ENCODE measurements at regions not wholly inside any gene's neighbourhood (a gene's known extent, or its start where the extent isn't known, plus 50 kb on each side); places are given as distances from the start of the nearest gene placed in this dataset.

DNA sequence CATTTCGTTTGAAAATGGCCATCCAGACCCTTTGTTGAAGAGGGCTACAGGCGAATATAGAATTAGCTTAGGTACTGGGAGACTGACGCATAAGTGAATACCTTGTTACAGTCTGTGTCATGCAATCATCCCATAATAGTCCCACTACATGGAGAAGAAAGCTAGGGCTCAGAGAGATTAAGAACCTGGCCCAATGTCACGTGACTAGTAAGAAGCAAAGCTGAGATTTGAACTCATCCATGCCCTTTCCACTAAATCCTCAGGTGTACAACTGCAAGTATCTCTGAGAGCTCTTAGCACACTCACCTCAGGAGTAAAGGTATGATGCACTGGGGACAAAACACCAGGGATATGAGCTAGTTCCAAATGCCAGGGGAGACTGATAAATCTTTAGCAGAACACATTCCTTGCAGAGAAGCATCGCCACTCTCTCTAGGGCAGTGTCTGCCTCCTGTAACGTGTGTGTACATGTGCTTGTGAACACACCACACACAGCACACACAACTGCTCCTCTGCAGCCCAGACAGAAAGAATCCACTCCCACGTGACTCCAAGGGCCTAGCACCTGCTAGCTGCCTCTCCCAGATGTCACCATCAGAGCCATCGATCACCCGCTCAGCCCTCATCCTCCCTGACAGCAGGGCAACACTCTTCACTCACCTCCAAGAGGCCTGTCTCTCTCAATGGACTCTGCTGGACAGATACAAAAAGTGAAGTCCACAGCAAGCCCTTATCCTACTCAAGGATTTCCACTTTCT is 402.8 kb downstream of the NXPE2 start:
- DNase-seq (ENCODE audit: low read depth), result no peak

DNA sequence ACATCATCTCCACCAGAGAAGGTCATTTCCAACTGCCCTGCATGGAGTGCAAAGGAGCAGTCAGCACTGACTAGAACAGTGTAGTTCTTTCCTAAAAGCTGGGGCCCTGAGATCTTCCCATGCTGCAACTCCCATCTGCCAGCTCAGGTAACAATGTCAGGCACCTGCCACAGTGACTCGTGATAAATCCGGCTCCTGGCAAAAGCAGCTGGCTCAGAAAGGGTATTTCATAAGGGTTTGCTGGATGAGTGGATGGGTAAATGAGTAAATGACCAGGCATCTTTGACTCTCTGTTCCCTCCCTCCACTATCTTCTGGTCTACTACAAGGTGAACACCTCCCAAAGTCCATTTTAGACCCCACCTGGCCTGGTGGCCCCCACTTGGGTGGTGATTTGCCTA is 403.6 kb downstream of the NXPE2 start:
- no peak for DNase-seq (ENCODE audit: low read depth)

DNA sequence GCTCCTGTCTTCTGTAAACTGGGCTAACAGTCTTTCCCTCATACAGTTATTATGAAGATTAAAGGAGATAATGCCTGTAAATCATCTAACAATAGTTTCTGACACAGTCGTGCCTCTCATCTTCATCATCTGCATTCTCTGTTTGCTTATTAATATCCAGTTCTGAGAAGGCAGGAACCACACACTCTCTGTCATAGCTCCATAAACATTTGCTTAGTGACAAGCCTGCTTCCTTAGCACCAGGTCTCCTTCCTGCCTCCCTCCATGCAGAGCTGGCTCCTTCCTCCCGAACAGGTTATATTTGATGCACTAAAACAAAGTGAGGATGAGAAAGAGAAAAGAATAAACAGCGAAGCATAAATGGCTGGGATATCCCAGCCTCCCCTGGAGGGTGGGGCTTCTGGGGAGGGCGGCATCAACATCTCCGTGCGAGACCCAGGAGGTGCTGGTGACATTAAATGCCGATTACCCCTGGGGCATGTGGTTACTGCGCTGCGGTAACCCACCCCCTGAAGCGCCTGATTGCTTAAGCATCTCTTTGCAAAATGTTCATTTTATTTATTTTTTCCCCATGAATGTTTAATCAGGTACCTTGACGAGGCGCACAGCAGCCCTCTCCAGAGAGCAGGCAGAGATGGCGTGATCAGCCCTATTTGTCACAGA is 404.9 kb downstream of the NXPE2 start:
- DNase-seq (ENCODE audit: low read depth), result no peak

DNA sequence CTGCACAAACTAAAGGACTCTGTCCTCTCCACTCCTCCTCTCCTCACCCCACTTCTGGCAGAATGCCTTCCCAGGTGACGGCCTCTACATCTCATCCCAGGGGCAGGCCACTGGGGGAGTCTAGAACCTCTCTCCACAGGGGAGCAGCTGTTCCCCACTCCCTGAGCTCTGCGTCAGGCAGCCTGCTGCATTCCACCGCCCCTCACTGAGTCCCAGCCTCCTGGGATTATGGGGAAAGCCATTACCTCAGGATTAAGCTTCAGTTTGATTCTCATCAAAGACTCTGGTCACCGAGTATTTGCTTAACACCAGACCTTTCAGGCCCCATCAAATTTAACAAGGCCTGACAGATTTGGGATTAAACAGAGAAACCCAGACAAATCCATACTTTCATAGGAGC is 405.9 kb downstream of the NXPE2 start:
- DNase-seq (ENCODE audit: low read depth), result no peak

DNA sequence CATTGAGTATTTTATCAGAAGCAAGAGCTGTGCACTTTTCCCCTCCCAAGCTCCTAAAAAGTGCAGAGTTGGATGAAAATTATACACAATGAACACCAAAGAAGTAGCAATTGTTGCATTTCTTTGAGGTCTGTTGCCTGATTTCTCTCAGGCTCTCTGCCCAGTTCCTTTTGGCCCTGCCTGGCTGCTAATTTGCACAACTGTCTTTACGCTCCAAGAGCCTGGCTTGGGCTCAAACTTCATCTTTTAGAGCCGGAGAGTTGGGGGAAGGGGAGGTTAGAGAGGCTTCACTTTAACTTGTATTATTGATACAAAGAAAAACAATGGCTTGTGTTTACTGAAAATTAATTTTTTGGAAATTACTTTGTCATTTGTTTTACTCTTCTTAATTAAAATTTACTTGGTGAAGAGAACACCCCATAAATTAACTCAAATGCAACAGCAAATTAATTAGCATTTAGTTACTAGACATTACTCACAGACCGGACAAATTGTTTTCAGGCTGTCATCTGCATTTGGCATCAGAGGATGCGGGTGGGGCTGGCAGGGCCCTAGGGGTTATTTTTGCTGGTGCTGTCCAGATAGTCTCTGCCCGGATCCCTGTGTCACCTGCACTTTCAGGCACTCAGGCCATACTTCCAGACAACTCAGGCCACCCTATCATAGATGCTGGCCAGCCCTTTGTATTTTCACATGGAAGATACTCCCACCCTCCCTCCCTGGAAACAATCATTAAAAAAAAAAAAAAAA is 407.3 kb downstream of the NXPE2 start:
- DNase-seq (ENCODE audit: low read depth), result no peak

DNA sequence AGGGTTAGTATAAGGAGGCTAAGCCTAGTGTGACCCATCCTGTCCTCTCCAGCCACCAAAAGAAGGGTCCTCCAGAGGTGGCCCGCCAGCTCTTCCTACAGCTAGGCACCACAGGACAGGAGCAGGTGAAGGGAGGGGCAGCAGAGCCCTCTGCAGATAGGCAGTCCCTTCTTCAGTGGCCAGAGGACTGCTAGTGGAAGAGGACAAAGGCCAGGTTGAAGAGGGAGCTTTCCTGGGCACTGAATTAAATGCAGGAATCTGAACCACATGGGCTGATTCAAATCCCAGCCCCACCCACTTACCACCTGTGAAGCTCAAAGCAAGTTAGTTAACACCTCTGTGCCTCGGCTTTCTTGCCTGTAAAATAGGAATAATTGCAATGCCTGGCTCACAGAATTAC is 409.5 kb downstream of the NXPE2 start:
- no peak for DNase-seq (ENCODE audit: low read depth)

DNA sequence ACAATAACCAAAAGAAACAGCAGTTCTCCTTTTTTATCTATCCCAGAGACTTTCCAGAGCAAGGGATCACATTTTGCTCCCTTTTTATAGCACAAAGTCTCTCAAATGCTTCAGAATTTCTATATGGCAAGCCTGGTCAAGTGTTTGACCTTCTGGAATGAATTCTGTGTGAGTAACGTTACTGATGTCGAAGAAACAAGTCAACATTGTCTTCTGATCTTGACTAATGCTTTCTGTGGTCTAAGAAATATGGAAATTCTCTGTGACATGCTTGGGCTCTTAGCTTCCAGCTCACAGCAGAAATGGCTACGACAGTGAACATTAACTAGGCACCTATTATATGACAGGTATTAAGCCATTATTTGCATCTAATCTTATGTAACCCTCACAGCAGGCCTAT is 411.7 kb downstream of the CADM1 start:
- DNase-seq (ENCODE audit: low read depth), result no peak

DNA sequence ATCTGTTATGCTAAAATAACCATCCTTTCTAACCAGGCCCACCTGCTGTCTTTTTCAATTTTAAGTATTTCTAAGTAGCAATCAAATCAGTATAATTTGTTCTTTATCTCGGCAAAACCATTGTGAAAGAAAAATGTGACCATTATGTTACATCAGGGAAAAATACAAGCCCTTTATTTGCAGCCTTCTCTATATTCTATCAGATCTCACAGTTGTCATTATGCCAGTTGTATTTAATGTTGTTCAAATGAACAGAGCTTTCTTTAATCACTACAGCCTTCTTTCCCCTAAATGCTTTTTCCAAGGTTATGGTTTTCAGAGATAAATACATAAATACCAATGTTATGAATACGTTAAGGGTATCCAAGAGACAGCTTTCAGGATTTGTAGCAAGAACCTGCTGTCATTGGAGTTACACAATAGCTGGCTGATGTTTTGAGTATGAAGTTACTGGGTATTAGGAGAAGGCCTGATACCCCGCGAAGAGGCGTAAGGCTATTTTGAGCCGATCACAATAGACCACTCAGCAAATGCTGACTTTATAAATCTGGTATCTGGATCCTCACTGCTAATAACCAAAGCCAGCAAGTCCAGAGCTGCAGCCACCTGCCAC is 406.3 kb downstream of the CADM1 start:
- DNase-seq (ENCODE audit: low read depth), result no peak

DNA sequence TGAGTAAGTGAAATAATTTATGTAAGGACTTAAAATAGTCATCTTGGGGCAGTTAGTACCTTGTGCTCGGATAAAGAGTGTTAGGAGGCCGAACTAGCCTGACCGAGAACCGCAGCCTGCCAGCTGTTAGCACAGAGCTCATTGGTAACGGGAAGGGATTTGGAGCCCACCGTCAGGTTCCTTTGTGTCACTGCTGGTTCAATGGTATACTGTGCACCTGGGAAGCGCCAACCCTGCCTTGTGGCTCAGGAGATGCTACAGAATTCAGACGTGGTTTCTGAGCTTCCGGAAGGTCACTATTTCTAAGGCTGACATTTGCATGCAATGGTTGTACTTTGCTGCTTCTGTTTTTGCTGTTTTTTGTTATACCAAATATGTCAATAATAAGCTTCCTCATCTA is 403.5 kb downstream of the CADM1 start:
- no peak for DNase-seq (ENCODE audit: low read depth)

DNA sequence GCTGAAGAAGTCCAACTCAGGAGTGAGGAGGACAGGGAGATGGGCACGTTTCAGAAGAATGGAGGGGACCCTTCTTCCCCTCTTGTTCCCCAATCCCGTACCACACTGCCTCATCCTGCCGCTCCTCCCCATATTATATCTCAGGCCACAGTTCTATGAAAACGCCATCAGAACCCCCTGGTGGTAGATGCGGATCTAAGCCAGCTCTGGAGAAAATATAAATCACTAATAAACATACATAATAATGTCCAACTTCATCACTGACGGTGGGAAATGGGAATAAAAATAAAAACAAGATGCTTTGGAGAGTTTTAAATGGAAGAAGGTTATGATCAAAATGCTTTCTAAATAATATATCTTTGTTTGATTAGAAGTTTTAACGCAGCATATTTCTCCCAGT is 400.3 kb downstream of the CADM1 start:
- no peak for DNase-seq (ENCODE audit: low read depth)

DNA sequence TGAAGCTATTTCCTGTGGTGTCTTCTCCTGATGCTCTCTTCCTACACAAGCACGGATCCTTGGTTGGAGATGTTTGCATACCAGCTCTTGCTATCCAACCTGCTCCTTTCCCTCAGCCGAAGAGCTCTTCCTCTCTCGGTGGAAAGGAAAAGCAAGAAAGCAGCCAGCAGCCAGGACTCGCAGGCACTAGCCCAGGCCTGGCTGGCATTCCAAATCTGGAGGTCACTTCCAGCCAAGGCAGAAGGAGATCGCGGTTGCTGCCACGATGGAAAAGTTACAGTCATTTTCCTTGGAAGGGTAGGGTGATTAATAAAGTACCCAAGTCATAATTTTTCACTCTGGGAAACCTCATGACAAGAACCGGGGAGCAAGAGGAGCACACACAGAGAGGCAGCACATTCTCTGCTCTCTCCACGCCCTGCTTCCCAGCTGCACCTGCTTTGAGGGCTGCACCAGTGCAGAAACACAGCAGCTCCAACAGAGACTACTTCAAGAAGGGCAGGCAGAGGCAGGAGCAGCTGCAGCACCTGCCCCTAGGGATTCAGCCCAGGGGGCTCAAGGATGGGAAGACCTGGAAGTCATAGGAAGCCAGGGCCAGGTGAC is 399.3 kb downstream of the CADM1 start:
- no peak for DNase-seq (ENCODE audit: low read depth)

DNA sequence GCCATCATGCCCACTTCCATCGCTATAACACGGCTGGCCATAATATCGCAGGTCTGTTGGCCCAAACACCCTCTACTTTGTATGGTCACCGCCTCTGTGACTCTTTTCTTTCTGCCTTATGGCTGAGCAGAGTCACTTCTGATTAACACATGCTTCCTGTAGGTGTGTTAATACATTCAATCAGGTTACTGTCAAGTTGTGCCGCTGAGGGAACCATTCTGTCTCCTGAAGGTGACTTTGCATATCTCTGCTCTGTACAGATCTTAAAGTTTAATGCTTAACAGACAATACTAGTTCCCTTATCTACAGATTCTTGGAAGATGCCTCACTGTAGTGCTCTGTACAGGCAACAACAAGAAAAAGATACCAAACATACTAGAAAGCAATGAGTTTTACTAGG is 393.1 kb downstream of the CADM1 start:
- DNase-seq (ENCODE audit: low read depth), result no peak

DNA sequence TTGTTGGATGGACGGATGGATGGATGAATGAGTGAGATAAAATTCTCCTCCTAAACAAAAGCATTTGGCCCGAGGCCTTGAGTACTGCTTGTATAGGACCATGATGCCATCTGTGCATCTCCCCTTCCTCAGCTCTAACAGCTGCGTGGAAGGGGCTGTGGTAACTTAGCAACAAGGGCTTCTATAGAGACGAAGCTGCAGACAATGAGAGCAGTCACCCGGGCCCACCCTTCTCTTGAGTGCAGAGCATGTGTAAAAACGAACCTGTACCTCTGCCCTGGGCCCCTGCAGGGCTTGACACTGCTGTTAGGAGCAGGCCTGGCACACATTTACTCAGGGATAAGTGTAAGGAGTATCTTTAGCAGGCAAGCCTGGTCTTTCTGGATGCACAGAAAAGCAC is 391.5 kb downstream of the CADM1 start:
- no peak for DNase-seq (ENCODE audit: low read depth)

DNA sequence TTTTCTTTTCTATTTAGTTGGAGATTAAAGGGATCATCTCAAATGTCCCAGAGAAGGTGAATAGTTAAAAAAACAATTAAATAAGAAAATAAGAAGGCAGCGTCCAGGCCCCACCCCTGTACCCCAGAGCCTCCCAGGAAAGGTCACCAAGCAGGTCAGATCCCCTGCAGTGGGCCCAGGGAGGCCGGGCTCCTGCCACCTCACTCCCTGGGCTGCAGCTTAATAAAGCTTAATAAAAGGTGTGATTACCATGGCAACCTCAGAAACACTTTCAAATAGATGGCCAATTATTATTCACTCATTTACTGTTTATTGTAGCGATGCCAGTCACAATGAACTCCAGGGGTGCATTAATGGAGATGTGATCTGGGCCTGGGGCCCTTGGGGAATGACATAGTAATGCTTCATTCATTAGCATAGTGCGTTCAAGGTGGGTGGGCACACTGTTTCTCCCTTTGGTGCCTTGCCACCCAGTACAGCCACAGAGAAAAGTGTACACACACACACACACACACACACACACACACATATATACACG is 386.2 kb downstream of the CADM1 start:
- DNase-seq (ENCODE audit: low read depth), result no peak

DNA sequence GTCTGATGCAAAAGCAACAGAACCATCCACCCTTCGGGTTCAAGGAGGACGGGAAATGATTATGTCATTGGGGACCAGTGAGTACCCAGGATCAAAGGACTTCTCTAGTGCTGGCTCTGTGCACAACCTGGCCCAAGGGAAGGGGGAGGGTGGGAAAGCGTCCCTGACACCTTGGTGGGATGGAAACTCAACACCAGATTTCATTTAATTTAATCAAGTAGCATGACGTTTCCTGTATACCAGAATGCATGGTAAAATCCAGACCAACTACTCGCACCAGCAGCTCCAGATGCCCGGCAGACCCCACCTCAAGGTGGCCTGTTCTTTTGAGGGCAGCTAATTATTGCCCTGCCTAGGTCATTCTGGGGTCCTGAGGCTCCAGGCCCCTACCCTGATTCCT is 385.1 kb downstream of the CADM1 start:
- DNase-seq (ENCODE audit: low read depth), result no peak
